OCI-LY3 (cell line): ENCODE measurements at regions not wholly inside any gene's neighbourhood (a gene's known extent, or its start where the extent isn't known, plus 50 kb on each side); places are given as distances from the start of the nearest gene placed in this dataset.

Experiments
- H2AFZ ChIP-seq: fragments of 200-600, 300-600 bp; shearing (Covaris generic); 2 replicates; pipeline ENCODE4 v1.6.0; 2014; ENCODE audit warnings: antibody characterized with exemption, low read depth, low read length
- H3K27ac ChIP-seq: fragments of 200-600, 300-600 bp; sonication (generic); 2 replicates; pipeline ENCODE4 v1.5.1; 2014; ENCODE audit warnings: mild to moderate bottlenecking, low read length, moderate library complexity, mixed read lengths
- H3K27me3 ChIP-seq: fragments of 200-600, 300-600 bp; sonication (generic); 2 replicates; pipeline ENCODE4 v1.6.1; 2014; ENCODE audit warnings: low read depth, low read length, mixed read lengths
- H3K36me3 ChIP-seq: fragments of 200-600, 300-600 bp; sonication (generic); replicated peaks from 2 replicates; pipeline ENCODE3; 2014; ENCODE audit warnings: low read depth, low read length, mixed read lengths
- H3K4me1 ChIP-seq: fragments of 300-600, 200-600 bp; sonication (generic); 2 replicates; pipeline ENCODE4 v1.6.1; 2014; ENCODE audit warnings: low read length, mixed read lengths
- H3K4me2 ChIP-seq: fragments of 200-600, 300-600 bp; sonication (generic); 2 replicates; pipeline ENCODE4 v1.6.1; 2014; ENCODE audit warnings: low read length, mixed read lengths
- H3K4me3 ChIP-seq: fragments of 300-600, 200-600 bp; sonication (generic); 2 replicates; pipeline ENCODE4 v1.5.1; 2014; ENCODE audit warnings: antibody characterized with exemption, mild to moderate bottlenecking, low read length, moderate library complexity
- H3K79me2 ChIP-seq: fragments of 300-600, 200-600 bp; shearing (Covaris generic); 2 replicates; pipeline ENCODE4 v1.6.1; 2014; ENCODE audit warnings: mild to moderate bottlenecking, low read length, mixed read lengths
- H3K9ac ChIP-seq: fragments of 300-600, 200-600 bp; shearing (Covaris generic); 2 replicates; pipeline ENCODE4 v1.6.0; 2014; ENCODE audit warnings: mild to moderate bottlenecking, low read length, moderate library complexity
- H3K9me3 ChIP-seq: fragments of 200-600, 300-600 bp; shearing (Covaris generic); 2 replicates; pipeline ENCODE4 v1.6.1; 2014; ENCODE audit warnings: low read length, mixed read lengths; ENCODE audit not compliant: insufficient read depth
- H4K20me1 ChIP-seq: fragments of 200-600, 300-600 bp; sonication (generic); 2 replicates; pipeline ENCODE4 v1.6.1; 2016; ENCODE audit warnings: low read length, mixed read lengths; ENCODE audit not compliant: insufficient read depth
- EZH2phosphoT487 ChIP-seq: fragments of 200-600 bp; shearing (Covaris generic); IDR thresholded peaks from 2 replicates; pipeline ENCODE4 v1.6.1; 2018; ENCODE audit warnings: antibody characterized with exemption, mixed run types, low read depth
- TF ChIP-seq, protein P1 (sequence below): fragments of 200-600, 300-600 bp; sonication (generic); IDR thresholded peaks from 2 replicates; pipeline ENCODE4 v1.5.1; 2014; ENCODE audit warnings: antibody characterized with exemption, low read length, low read depth

- H3K36me3 ChIP-seq, result no peaks in the 10 kb centered on the region
- H3K9ac ChIP-seq, result no peak overlapping the region
- H3K27me3 ChIP-seq, result peaks cover 33% of the 10 kb centered on the region; the same call in 1 of the 2 replicates
- no peaks in the 10 kb centered on the region for H3K9me3 ChIP-seq
- H2AFZ ChIP-seq, result no peak overlapping the region
- no peaks in the 10 kb centered on the region for H4K20me1 ChIP-seq
- no peak for TF ChIP-seq EZH2phosphoT487
- TF ChIP-seq, protein P1, sequence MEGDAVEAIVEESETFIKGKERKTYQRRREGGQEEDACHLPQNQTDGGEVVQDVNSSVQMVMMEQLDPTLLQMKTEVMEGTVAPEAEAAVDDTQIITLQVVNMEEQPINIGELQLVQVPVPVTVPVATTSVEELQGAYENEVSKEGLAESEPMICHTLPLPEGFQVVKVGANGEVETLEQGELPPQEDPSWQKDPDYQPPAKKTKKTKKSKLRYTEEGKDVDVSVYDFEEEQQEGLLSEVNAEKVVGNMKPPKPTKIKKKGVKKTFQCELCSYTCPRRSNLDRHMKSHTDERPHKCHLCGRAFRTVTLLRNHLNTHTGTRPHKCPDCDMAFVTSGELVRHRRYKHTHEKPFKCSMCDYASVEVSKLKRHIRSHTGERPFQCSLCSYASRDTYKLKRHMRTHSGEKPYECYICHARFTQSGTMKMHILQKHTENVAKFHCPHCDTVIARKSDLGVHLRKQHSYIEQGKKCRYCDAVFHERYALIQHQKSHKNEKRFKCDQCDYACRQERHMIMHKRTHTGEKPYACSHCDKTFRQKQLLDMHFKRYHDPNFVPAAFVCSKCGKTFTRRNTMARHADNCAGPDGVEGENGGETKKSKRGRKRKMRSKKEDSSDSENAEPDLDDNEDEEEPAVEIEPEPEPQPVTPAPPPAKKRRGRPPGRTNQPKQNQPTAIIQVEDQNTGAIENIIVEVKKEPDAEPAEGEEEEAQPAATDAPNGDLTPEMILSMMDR, result no peak
- no peak overlapping the region for H3K4me3 ChIP-seq
- H3K4me2 ChIP-seq, result no peak overlapping the region
- no peak overlapping the region for H3K27ac ChIP-seq
- H3K4me1 ChIP-seq, result no peaks in the 10 kb centered on the region
- no peaks in the 10 kb centered on the region for H3K79me2 ChIP-seq
Observed at GRCh38 chr14:94965551-94966313, 191.6 kb downstream of the DICER1 start.

DNA sequence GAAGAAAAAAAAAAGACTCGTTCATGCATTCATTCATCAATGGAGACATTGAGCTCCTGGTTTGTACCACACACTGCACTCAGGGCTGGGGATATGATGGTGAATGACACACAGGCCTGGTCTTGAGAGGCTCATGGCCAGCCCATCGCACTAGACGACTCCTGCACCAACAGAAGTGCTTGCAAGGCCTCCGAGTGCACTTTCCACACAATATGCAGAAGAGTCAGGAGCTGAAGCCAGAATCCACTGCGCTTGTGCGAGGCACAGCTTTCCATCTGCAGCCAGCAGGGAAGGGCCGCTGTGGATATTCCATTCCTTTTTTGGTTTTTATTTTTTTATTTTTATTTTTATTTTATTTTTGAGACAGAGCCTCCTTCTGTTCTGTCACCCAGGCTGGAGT lies 192.4 kb downstream of the DICER1 start:
- Histone ChIP-seq H3K4me1 (no peaks in the 10 kb centered on the region), H3K4me2 (no peak overlapping the region), H3K36me3 (no peaks in the 10 kb centered on the region), H3K9me3 (no peaks in the 10 kb centered on the region), H3K4me3 (no peak overlapping the region), H4K20me1 (no peaks in the 10 kb centered on the region), H3K79me2 (no peaks in the 10 kb centered on the region), H3K27ac (no peak overlapping the region), H2AFZ (no peak overlapping the region), H3K9ac (no peak overlapping the region), H3K27me3 (peaks cover 35% of the 10 kb centered on the region; the same call in 1 of the 2 replicates)
- TF ChIP-seq, protein P1, result no peak
- no peak for TF ChIP-seq EZH2phosphoT487

DNA sequence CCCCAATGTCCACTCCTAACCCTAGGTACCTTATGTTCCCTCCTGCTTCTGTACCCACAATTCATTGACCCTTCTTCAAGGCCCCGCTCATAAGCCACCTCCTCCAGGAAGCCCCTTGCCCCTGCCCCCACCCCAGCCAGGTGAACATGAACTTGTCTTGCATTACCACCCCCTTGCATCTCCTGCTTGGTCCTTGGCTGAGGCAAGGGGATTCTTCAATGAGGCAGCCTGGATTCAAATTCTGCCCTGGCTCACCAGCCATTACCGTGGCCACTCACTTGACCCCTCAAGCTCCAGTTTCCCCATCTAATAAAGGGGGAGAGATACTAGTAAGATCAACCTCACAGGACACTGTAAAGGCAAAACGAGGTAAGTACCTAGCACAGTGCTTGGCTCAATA lies 193.1 kb downstream of the DICER1 start:
- Histone ChIP-seq H3K27me3 (peaks cover 36% of the 10 kb centered on the region; the same call in 1 of the 2 replicates), H4K20me1 (no peaks in the 10 kb centered on the region), H3K4me1 (no peaks in the 10 kb centered on the region), H3K79me2 (no peaks in the 10 kb centered on the region), H3K4me3 (no peak overlapping the region), H3K9ac (no peak overlapping the region), H3K9me3 (no peaks in the 10 kb centered on the region), H3K4me2 (no peak overlapping the region), H3K27ac (no peak overlapping the region), H3K36me3 (no peaks in the 10 kb centered on the region), H2AFZ (no peak overlapping the region)
- TF ChIP-seq, protein P1, result no peak
- TF ChIP-seq EZH2phosphoT487, result no peak

DNA sequence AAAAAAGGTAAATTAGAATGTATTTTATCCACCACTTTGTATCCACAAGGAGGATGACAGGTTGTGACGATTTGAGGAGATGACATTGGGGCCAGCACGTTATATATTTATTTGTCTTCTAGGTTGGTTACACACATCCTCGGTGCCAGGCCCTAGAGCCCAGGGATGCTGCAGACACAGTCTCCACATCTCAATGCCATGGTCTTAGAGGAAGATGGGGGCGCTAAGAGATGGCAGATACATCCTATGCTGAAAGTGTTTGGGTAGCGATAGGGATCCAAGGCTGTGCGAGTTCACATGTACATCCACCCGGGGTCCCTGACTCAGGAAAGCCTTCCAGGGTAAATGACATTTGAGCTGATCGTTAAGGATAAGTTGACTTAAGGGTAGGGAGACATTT lies 193.1 kb upstream of the GSC start:
- no peaks in the 10 kb centered on the region for H3K4me1 ChIP-seq
- no peaks in the 10 kb centered on the region for H3K79me2 ChIP-seq

More for the DNA sequence above, 193.1 kb upstream of the GSC start:
- H2AFZ ChIP-seq, result no peak overlapping the region
- no peak overlapping the region for H3K27ac ChIP-seq
- no peaks in the 10 kb centered on the region for H3K9me3 ChIP-seq
- no peaks in the 10 kb centered on the region for H4K20me1 ChIP-seq
- H3K27me3 ChIP-seq, result peaks cover 45% of the 10 kb centered on the region
- no peak overlapping the region for H3K4me3 ChIP-seq
- TF ChIP-seq EZH2phosphoT487, result no peak
- TF ChIP-seq, protein P1, result no peak
- H3K36me3 ChIP-seq, result no peaks in the 10 kb centered on the region
- H3K4me2 ChIP-seq, result no peak overlapping the region
- no peak overlapping the region for H3K9ac ChIP-seq
